Effector memory CD4-positive, alpha-beta T cell (primary cell): ENCODE measurements at regions not wholly inside any gene's neighbourhood (a gene's known extent, or its start where the extent isn't known, plus 50 kb on each side); places are given as distances from the start of the nearest gene placed in this dataset.

Source experiments
- DNase-seq, 3 donors: peaks; one replicate each; pipeline ENCODE4 v3.0.0-alpha.2; 2020
- H3K27ac ChIP-seq: 2 replicates; pipeline ENCODE4 v1.7.0; 2013; ENCODE audit warnings: mild to moderate bottlenecking, low read length, moderate library complexity; ENCODE audit not compliant: insufficient read depth, poor library complexity, severe bottlenecking
- H3K27me3 ChIP-seq: replicated peaks from 2 replicates; pipeline ENCODE4 v1.7.0; 2013; ENCODE audit warnings: mild to moderate bottlenecking, low read length; ENCODE audit not compliant: insufficient read depth, control insufficient read depth, poor library complexity, severe bottlenecking
- H3K36me3 ChIP-seq: 2 replicates; pipeline ENCODE4 v1.7.0; 2013; ENCODE audit warnings: mild to moderate bottlenecking, low read length, moderate library complexity; ENCODE audit not compliant: control insufficient read depth, insufficient read depth
- H3K4me1 ChIP-seq: 2 replicates; pipeline ENCODE4 v1.7.0; 2013; ENCODE audit warnings: low read length, mild to moderate bottlenecking; ENCODE audit not compliant: control insufficient read depth, insufficient read depth, poor library complexity, severe bottlenecking
- H3K4me3 ChIP-seq: 2 replicates; pipeline ENCODE4 v1.7.0; 2013; ENCODE audit warnings: low read length, low read depth, mild to moderate bottlenecking; ENCODE audit not compliant: insufficient read depth, poor library complexity, severe bottlenecking
- H3K9me3 ChIP-seq: 2 replicates; pipeline ENCODE4 v1.7.0; 2013; ENCODE audit warnings: mild to moderate bottlenecking, low read length, moderate library complexity; ENCODE audit not compliant: control insufficient read depth

- H3K4me1 ChIP-seq, result no peaks in the 10 kb centered on the region
- no peak for DNase-seq
- H3K4me3 ChIP-seq, result no peak overlapping the region
- H3K36me3 ChIP-seq, result no peaks in the 10 kb centered on the region
- no peaks in the 10 kb centered on the region for H3K27me3 ChIP-seq
- H3K27ac ChIP-seq, result no peak overlapping the region
- H3K9me3 ChIP-seq, result no peaks in the 10 kb centered on the region
These were observed 84.2 kb downstream of the ACKR3 start for GRCh38 chr2:236653863-236654262.

DNA sequence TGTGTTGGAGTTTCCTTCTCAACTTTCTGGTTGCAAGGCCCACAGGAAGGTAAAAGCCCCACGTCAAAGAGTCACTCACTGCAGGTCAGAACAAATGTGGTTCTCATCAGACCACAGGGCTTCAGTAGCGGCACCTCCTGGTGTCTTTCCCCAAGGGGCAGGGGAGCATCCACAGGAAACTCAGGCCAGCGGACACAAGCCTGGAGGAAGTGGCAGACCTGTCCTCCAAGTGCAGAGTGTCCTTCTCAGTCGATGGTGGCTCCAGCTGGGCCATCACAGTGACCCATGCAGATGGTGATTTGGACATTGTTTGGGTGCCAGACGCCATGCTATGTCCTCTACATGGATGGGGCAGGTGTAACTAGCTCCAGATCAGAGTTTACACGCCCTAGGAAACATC is 84.9 kb downstream of the ACKR3 start:
- Histone ChIP-seq H3K27ac (no peak overlapping the region), H3K4me1 (no peaks in the 10 kb centered on the region), H3K36me3 (no peaks in the 10 kb centered on the region), H3K9me3 (no peaks in the 10 kb centered on the region), H3K27me3 (no peaks in the 10 kb centered on the region), H3K4me3 (no peak overlapping the region)
- no peak for DNase-seq

DNA sequence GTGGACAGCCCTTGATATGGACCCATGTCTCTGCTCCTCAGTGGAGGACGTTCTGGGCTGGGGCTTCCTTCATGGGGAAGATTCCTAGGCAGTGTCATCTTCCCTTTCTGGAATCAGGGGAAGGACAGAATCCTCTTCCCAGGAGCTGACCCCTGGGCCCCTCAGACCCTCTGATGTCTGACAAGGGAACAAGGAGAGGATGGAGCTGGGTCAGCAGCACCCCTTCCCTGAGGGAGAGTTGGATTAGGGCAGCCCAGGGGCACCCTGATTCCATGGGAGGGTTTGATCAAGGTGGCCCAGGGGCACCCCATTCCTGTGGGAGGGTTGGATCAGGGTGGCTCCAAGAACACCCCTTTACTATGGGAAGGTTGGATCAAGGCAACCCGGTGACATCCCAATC is 86.5 kb downstream of the ACKR3 start:
- no peaks in the 10 kb centered on the region for H3K9me3 ChIP-seq
- no peak for DNase-seq
- H3K27ac ChIP-seq, result no peak overlapping the region
- H3K4me1 ChIP-seq, result no peaks in the 10 kb centered on the region
- no peaks in the 10 kb centered on the region for H3K27me3 ChIP-seq
- no peaks in the 10 kb centered on the region for H3K36me3 ChIP-seq
- no peak overlapping the region for H3K4me3 ChIP-seq

- H3K36me3 ChIP-seq, result no peaks in the 10 kb centered on the region
- no peak for DNase-seq
- H3K4me3 ChIP-seq, result no peak overlapping the region
These were observed 87.1 kb downstream of the ACKR3 start for GRCh38 chr2:236656721-236657120.

GRCh38 chr2:236657215-236657614 is 87.6 kb downstream of the ACKR3 start:
- H3K27me3 ChIP-seq, result no peaks in the 10 kb centered on the region
- H3K9me3 ChIP-seq, result no peaks in the 10 kb centered on the region
- no peak overlapping the region for H3K27ac ChIP-seq
- no peaks in the 10 kb centered on the region for H3K36me3 ChIP-seq
- no peaks in the 10 kb centered on the region for H3K4me1 ChIP-seq
- no peak overlapping the region for H3K4me3 ChIP-seq
- DNase-seq, result no peak

More at GRCh38 chr2:236656721-236657120, 87.1 kb downstream of the ACKR3 start:
- Histone ChIP-seq H3K9me3 (no peaks in the 10 kb centered on the region), H3K4me1 (no peaks in the 10 kb centered on the region), H3K27ac (no peak overlapping the region), H3K27me3 (no peaks in the 10 kb centered on the region)

DNA sequence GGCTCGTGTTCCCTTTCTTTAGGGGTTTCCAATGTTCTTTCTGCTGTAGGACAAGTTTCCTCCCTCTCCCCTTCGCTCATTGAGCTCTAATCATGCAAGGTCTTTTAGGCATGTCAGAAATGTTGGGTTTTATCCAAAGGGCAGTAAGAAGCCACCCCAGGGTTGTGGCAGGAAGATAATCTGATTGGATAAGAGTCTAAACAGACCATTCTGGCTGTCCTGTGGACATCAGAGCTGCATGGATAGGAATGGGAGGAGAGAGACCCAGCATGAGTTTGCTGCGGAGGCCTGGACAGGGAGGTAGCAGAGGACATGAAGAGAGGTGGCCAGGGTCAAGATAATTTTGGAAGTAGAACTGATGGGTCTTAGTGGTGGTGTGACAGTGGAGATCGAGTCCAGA is 88.2 kb downstream of the ACKR3 start:
- no peak for DNase-seq
- H3K9me3 ChIP-seq, result no peaks in the 10 kb centered on the region
- no peaks in the 10 kb centered on the region for H3K36me3 ChIP-seq
- no peak overlapping the region for H3K27ac ChIP-seq
- no peaks in the 10 kb centered on the region for H3K27me3 ChIP-seq
- H3K4me3 ChIP-seq, result no peak overlapping the region
- H3K4me1 ChIP-seq, result no peaks in the 10 kb centered on the region

- H3K27me3 ChIP-seq, result no peaks in the 10 kb centered on the region
- DNase-seq, result no peak
These were observed 89.5 kb downstream of the ACKR3 start for GRCh38 chr2:236658974-236659757.

DNA sequence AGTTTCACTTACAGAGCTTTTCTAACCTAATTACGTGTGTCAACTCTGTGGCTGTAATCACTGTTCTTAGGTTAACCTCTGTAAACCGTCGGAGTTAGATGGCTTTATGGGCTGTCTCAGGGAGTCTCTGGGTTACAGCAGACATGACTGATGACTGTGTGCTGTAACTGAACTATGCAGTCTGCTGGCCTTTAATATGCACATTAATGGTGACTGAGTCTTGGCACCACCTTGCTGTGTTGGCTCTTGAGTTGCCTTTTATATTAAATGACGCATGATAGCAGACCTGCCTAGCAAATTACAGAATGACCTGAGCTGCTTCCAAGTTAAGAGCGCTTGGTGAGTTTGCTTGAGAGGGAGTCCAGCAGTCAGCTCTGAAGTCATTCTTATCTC is 90.1 kb downstream of the ACKR3 start:
- Histone ChIP-seq H3K4me1 (no peaks in the 10 kb centered on the region), H3K4me3 (no peak overlapping the region), H3K27ac (no peak overlapping the region), H3K36me3 (no peaks in the 10 kb centered on the region), H3K9me3 (no peaks in the 10 kb centered on the region), H3K27me3 (no peaks in the 10 kb centered on the region)
- DNase-seq, result no peak

More at GRCh38 chr2:236658974-236659757, 89.5 kb downstream of the ACKR3 start:
- Histone ChIP-seq H3K4me1 (no peaks in the 10 kb centered on the region), H3K4me3 (no peak overlapping the region), H3K27ac (no peak overlapping the region), H3K36me3 (no peaks in the 10 kb centered on the region), H3K9me3 (no peaks in the 10 kb centered on the region)

- no peaks in the 10 kb centered on the region for H3K9me3 ChIP-seq
- H3K27me3 ChIP-seq, result no peaks in the 10 kb centered on the region
- H3K27ac ChIP-seq, result no peak overlapping the region
- no peaks in the 10 kb centered on the region for H3K4me1 ChIP-seq
- DNase-seq, result no peak
- H3K4me3 ChIP-seq, result no peak overlapping the region
- no peaks in the 10 kb centered on the region for H3K36me3 ChIP-seq
These were observed 91.6 kb downstream of the ACKR3 start for GRCh38 chr2:236661061-236661761.

GRCh38 chr2:236661762-236662110 is 92.1 kb downstream of the ACKR3 start:
- Histone ChIP-seq H3K27me3 (no peaks in the 10 kb centered on the region), H3K4me1 (no peaks in the 10 kb centered on the region), H3K9me3 (no peaks in the 10 kb centered on the region), H3K27ac (no peak overlapping the region), H3K4me3 (no peak overlapping the region), H3K36me3 (no peaks in the 10 kb centered on the region)
- no peak for DNase-seq
